A204.1 (cell line): ENCODE measurements at regions not wholly inside any gene's neighbourhood (a gene's known extent, or its start where the extent isn't known, plus 50 kb on each side); places are given as distances from the start of the nearest gene placed in this dataset.

ENCODE experiments used
- FAIRE-seq: peaks from 2 replicates; lab custom pipeline; 2012; peaks lifted over from hg19 to GRCh38; lab: Jason Lieb, UNC

DNA sequence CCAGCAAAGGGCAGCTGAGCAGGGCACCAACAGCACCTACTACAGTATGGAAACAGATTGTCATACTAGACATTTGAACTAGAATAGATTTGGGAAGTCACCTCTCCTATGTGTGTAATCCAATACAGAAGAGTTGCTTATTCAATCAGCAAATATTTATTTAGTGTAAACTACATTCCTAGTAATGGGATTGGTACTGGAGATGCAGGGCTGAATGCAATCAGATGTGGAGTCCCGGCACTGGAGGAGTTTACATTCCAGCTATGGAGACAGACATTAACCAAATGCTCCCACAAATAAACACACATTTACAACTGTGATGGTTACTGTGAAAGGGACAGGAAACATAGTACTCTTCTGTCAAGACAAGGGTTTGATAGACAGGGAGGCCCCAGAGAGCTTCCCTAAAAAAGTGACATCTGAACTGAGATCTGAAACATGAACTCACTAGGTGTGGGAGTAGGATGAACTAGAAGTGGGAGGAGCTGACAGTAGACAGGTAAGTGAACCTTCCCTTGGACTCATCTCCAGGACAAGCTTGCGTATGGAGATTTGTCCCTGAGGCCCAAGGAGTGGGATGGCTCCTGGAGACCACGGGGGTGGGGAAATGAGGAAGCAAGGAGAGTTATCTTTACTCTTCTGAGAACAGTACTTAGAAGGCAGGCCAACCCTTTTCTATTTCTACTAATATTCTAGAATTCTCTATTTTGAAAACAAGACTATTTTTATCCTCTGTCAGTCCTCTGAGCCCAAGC, 420.5 kb downstream of the MAFB start:
- FAIRE-seq, result no peak

DNA sequence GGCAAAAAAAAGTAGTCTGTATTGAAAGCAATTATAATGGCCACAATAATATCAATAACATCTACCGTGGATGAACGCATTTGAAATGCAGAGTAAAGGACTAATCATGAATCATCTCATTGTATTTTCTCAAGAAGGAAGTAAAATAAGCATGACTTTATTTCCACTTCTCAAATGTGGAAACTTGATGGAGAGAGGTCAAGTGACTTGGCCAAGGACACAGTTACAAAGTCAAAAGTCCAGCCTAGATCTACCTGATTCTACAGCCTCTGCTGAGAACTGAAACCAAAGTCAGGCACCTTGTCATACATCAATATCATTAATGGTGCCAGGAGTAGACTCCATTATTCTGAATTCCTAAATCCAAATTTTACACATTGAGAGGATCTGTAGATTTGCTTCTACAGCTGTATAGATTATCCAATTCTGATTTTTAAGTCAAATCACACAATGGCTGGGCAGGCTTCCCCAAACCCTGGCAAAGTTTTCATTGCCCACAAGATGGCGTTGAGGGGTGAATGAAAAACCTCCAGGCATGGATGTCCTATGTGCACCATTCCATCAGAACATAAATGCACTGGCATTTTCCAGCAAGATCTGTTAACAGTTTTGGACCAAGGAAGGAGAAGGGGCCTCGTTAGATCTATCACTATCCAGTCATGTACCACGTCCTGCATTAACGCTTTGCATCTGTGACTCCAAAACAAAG, 423.1 kb downstream of the MAFB start:
- no peak for FAIRE-seq

DNA sequence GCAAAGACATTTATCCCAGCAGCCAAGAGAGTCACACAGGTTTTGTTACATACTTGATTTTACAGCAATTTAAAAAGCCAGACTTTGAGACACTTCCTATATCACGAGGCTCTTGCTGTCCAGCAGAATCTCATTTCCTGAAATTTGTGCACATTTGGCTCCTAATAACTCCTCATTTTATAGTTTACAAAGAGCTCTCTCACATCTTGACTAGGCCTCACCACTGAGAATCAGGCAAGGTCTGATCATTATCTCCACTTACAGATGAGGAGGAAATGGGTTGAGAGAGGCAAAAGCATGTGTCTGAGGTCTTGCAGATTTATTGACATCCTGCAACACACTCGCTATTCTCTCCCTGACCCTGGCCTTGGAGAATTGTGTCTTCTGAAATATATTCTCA, 426.8 kb downstream of the MAFB start:
- FAIRE-seq, result no peak

DNA sequence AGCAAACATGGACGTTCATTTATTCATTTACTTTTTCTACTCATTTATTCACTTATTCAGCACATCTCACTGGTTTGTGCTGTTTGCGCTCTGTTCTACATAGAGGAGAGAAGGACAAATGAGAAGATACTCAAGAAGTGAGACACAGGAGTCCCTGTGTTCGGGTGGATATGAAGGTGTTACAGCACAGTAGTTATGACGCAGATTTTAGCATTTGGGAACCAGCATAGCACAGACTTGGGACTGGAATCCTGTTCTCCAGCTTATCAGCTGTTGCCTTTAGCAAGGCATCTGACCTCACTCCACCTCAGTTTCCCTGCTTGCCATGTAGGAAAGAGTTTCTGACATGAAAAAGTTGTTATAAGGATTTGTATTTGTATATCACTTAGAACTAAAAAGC, 430.1 kb downstream of the MAFB start:
- no peak for FAIRE-seq

DNA sequence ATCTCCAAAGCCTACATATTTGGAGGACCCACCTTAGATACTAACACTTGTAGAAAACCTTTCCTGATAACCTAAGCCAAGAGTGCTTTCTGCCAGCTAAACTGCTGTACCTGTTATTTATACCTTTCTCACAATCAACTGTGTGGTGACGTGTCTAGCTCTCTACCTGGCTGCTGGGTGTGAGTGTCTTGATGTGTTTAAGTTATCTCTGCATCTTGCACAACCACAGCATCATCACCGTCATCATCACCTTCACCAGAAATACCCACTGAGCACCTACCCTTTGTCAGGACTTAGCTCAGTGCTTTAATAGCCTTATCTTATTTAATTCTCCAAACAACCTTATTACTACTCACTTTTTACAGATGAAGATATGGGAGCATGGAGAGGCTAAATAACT, 431.3 kb downstream of the MAFB start:
- FAIRE-seq, result no peak

DNA sequence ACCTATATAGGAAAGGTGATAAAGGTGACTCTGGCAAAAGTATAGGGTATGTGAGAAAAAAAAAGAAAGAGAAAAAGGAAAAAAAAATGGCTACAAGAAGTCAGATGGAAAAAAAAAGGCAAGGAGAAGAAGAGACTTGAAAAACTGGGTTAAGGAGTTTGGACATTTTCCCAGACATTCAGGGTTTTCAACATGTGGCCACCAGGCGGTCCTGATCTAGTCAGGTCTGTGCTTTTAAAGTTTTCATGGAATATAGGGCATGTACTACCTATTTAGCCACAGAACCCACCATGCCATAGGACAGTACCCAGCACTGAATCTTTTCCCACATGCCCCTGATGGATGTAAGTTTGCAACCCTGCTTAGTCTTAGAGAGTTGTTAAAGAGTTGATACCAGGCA, 433.7 kb downstream of the MAFB start:
- no peak for FAIRE-seq

DNA sequence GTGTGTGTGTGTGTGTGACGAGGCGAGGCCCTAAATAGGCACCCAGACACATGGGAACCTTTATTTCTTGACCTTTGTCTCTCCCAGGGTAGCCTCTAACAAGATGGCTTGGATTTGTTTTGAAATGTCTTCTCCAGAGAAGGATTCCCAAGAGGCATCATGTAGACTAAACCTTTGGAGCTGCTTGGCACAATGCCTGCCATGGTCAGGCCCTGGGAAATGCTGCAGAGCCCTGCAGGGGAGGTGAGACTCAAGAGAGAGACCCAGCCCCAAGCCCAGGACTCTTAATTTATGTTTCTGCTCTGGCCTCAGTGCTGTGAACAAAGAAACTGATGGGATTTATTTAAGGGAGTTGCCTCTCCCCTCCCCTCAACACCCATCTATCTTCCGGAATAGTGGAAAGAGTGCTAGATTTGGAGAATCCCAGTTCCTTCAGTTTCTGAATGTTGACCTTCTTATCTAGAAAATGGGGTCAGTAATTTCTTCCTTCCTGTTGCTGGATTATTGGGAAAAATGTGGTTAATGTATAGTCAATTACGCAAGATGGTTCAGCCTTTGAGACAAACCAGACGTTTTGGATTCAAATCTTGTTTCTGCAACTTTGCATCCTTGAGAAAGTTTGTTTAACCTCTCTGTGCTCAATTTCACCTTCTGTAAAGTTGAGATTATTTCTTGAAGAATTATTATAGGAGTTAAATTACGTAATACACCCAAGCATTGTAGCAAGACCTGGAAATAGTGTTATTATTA, 434.8 kb downstream of the MAFB start:
- no peak for FAIRE-seq

DNA sequence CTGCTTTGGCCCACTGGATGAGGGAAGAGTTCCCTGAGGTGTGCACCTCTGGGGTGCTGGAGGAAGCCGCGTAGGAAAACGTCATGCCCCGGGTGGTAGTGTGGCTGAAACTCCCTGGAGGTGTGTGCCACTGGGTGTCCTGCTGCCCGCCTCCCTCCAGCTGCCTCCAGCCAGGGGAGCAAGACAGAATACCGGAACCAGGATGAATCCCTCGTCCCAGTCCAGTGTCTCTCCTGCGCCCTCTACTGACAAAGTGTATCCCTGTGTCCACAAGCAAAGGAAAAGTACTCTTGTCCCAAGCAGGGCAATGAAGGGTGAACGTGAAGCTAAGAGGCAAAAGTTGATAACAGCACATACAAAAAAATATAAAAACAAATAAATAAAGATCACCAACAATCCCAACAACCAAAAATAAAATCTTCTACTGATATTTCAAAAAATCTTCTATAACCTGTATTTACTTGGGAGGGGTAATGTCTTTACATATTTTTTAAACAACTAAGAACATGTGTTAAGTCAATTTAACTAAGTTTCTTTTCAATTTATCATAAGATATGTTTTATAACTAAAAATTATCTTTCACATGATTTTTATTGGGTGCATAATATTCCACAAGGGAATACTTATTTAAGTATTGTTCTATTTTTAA, 437.6 kb downstream of the MAFB start:
- FAIRE-seq, result peak; percentile 65

DNA sequence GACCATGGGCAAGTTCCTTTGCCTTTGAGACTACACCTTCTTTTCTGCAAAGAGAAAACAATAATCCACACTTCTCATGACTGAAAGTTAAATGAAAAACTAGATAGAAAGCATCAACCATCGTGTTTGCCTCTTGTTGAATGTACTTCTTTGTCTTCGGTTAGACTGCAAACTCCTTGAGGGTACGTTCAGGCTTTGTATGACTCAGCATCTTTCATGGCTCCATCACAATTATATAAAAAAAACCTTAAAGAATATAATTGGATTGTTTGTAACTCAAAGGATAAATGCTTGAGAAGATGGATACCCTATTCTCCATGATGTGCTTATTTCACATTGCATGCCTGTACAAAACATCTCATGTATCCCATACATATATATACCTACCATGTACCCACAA, 439.2 kb downstream of the MAFB start:
- FAIRE-seq, result no peak

DNA sequence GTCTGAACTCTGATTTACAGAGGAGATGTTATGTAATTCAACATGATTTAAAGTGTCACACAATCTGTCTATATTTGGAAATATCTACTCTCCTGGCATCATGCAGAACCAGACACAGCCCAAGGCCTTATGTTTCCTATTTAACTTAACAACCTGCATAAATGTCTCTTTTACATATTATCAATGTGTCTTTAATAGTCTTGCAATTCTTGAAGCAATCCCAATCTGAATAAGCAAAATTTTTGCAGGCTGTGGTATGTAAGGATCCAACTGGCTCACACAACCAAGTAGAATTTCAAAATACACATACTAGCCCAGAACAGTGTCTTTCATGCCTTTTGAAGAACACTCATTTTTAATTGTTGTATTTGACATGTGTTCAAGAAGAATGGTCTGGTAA, 443.2 kb downstream of the MAFB start:
- no peak for FAIRE-seq

DNA sequence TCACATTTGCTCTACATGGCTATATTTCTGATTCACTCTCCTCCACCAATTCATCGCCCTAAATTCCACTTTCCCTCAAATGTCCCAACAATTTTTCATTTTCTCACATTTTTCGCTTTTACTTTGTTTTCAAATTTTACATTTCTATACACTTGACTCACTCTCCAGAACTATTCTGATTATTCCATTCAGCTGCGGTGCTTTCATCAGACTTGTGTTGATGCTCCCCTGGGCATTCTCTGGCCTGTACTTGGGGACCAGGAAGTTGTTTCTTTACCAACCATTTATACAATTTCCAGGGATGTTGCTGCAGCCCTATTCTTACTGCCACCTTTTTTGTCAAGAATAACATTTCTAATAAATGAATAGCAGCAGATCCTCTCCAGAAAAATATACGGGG, 444.8 kb downstream of the MAFB start:
- FAIRE-seq, result no peak

DNA sequence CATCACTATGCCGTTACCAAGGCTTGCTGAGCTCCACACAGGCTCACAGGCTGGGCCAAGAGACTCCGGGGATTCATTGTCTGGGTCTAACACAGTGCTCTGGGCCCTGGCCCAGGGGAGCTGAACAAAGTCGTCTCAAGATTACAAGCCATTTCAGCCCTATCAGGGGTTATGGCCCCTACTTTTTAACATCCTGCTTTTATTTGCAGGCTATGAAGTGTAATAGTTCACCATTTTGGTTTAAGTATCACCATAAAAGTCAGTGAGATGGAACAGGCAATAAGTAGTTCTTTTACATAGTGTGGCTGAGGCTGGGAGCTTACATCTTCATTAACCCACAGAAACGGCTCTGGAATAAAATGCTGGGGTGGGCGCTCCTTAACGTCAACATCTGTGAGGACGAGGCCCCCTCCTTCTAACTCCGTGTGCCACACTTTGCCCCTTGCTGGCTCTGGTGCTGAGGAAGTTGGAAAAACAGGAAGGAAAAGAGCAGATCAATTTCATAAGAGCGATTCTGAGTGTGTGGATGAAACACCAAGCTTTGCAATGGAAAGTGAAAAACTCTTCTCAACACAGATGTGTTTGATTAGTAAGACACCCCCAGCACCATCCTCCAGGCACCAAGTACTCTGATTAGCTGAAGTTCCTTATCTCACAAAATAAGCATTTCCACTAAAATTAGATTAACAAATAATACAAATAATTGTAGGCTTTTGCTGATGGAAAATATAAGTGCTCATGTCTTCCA, 447.3 kb downstream of the MAFB start:
- no peak for FAIRE-seq

DNA sequence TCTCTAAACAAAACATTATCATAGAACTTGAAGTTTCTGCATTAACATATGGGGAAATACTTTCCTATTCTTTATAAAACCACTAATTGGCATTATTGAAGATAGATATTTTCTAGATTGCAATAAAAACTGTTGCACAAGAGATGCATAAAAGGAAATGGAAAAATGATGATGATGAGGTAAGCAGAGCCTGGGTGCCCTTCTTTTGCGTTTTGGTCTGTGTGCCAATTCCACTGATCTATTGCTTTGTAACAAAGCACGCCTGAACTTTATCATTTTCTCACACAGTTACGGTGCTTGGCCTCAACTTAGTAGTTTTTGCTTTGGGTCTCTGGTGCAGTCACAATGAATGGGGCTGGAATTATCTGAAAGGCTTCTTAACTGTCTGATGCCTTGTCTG, 450.5 kb downstream of the MAFB start:
- no peak for FAIRE-seq

DNA sequence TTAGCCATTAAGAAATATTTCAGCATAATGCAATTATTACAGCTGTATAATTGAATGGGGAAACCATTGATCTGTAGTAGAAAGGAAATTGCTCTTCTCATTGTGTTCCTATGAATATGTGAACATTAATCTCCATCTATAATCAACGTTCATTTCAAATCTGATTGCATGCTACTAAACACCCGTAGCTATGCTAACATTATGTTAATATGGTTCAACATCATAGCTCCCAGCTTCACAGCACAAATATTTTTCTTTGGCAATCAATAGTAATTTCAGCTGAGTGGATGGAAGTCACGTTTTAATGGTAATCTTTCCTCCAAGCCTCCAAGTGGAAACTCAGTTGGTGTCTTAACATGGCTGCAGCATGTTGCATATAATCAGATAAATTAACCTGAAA, 454.4 kb downstream of the MAFB start:
- no peak for FAIRE-seq

DNA sequence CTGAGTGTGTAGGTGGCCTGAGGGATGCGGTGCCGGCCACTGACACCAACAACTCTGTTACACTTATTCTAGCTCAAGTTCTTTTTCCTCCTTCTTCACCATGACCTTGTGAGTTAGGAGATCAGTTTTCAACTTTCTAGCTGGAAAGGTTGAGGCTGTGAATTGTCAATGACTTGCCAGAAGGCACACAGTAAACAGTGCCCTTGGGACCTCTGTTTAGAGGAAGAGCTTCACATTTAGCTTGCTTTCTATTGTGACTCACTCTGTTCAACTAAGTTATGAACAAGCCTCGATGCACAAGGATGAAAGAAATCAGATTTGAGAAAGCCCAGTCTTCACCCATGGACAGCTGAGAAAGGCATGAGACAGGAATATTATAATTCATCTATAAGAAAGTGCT, 455.6 kb downstream of the MAFB start:
- FAIRE-seq, result no peak

DNA sequence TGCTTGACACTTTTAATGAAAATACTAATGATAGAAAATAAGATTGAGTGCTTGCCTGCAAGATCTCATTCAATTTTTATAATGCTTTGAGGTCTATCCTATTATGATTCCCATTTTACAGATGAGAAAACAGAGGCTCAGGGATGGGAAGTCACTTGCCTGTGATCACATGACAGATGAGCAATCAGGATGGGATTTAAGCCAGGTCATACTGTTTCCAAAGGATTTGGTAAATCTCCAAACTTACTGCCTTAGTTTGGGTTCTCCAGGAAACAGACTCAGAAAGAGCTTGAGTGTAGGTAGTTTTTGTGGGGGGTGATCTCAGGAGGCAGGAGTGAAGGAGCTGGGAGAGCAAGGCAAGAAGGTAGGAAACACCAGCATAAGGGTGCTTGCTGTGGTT, 456.3 kb downstream of the MAFB start:
- FAIRE-seq, result no peak

DNA sequence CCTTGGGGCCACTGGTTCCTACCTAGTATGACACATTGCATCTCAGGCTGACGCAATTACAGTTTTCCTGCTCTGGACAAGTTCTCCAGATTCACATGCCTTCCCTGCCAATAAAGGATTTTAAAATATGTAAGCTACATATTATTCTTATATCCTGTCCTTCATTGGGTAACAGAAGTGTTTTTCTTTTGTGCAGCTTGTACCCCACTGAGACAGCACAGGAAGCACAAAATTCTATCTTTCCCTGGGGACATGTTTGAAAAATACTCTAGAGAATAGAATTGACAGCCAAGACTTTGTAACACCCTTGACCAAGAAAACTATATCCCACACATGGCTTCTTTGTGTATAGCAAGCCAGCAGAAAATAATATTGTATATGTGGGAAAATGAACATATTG, 456.8 kb downstream of the MAFB start:
- FAIRE-seq, result no peak

DNA sequence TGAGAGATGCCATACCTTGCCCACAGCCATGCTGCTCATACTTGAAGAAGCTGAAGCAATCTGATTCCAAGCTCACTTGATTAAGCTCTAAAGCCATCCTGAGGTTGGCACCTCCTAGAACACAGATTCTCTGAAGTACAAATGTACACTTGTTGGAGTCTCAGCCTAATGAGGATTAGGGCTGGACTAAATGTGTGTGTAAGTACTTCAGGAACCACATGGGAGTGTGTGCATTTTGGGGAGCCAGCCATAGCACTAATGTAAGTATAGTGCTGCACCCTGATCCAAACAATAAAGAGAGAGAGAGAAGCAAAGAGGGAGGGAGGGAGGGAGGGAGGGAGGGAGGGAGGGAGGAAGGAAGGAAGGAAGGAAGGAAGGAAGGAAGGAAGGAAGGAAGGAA, 458.6 kb downstream of the MAFB start:
- FAIRE-seq, result no peak

DNA sequence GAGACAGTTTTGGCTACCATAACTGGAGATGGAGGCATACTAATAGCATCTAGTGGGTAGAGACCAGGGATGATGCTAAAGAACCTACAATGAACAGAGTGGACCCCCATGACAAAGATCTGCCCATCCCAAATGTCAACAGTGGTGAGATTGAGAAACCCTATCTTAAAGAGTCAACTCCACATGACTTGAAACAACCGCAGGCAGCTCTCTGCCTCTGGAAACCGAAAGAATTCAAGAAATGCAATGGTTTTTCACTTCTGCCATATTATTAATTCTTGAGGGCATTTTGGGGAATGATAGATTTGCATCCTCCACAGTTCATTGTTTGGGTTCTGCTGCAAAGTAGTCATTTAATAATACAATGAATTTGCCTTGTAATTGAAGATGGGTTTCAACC, 463.4 kb downstream of the MAFB start:
- FAIRE-seq, result no peak

DNA sequence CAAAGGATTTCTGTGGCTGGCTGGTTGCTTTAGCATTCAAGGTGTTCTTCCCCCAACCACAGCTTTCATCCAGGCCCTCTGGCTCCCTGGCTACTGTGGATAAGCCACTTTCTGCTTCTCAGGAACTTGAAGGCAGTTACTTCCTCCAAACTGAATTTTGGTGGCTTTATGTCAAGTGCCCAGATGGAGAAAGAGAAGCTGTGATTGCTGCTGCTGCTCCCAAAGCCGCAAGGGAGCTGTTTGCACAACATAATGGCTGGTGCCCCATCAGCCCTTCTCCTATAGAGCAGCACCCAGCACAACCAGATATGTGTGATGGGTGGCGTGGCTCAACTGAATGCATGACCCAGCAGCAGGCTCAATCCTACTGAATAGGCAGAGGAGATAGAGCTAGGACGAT, 465.2 kb downstream of the MAFB start:
- no peak for FAIRE-seq

DNA sequence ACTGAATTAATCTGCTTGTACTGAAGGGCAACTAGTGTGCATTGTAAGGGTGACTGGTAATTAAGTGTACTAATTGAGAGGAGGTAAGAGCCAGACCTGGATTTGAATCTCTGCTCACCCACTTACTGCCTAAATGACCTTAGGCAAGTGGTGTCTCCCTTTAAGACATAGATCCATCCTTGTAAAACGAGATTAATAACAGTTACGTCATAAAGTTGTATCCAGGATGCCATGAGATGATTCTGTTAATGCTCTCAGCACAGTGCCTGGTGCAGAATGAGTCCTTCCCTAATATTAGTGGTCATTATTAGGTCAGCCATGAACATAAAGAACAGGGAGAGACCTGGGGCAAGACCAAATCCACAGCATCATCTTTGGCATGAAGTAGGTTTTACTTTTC, 470.1 kb downstream of the MAFB start:
- no peak for FAIRE-seq

DNA sequence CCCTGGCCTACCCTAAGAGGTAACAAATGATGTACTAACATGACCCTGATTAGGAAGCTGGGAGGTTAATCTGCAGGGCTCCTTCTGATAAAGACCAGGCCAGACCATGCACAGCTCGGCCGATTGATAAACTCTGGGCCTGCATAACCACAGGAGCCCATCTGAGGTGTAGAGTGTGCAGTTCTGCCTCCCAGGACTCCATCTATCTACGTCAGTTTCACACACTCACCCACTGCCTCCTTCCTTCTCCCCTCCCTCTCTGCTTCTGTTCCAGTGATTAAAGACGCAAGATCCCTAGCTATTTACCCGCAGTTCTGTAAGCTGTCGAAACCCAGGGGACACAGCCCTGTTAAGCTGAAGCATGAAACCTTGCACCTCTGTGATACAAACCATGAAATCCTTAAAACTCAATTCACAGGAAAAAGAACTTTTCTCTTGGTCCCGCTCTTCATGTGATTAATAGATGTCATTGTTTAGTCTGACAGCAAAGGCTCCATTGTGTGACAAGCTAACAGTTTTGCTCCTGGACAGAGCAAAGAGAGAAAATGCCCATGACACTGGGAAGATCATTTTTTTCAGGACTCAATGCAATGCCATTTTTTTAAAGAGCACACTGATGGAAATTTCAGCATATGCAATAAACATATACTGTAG, 470.6 kb downstream of the MAFB start:
- no peak for FAIRE-seq
